ENCODE measurements at regions not wholly inside any gene's neighbourhood (a gene's known extent, or its start where the extent isn't known, plus 50 kb on each side); places are given as distances from the start of the nearest gene placed in this dataset.

GRCh38 chr13:34767778-34768177 is 174.3 kb upstream of the NBEA start:
- no peak for TF ChIP-seq MAX (IDR thresholded peaks at IDR 0.05)
- no peak for TF ChIP-seq CTCF (IDR thresholded peaks at IDR 0.05; ENCODE audit: low read depth, low read length, missing input control)
- TF ChIP-seq RXRA (IDR thresholded peaks at IDR 0.05), result no peak
- TF ChIP-seq TAF1 (conservative IDR thresholded peaks at IDR 0.05), result no peak
- TF ChIP-seq RAD21 (IDR thresholded peaks at IDR 0.05), result no peak

All from liver (tissue), 3 donors.